ENCODE measurements at regions not wholly inside any gene's neighbourhood (a gene's known extent, or its start where the extent isn't known, plus 50 kb on each side); places are given as distances from the start of the nearest gene placed in this dataset.
A peak's percentile ranks its signal among the peaks of the same experiment; 100 is the strongest.

- peak in 1 of 2 donors; percentile 51 for DNase-seq
Observed at GRCh38 chr3:31232055-31233025, 300.4 kb upstream of the STT3B start.

- DNase-seq = peak in 1 of 2 donors; percentile 30
Observed at GRCh38 chr3:31234145-31234544, 298.6 kb upstream of the STT3B start.

- DNase-seq = no peak
Observed at GRCh38 chr3:31235062-31235700, 297.5 kb upstream of the STT3B start.

- DNase-seq = no peak
Observed at GRCh38 chr3:31237887-31238286, 294.8 kb upstream of the STT3B start.

GRCh38 chr3:31240013-31240412 is 292.7 kb upstream of the STT3B start:
- DNase-seq = no peak

GRCh38 chr3:31240466-31240865 is 292.3 kb upstream of the STT3B start:
- DNase-seq = no peak

- DNase-seq = no peak
Observed at GRCh38 chr3:31240874-31241273, 291.9 kb upstream of the STT3B start.

GRCh38 chr3:31241533-31241932 is 291.2 kb upstream of the STT3B start:
- DNase-seq = no peak

- no peak for DNase-seq
Observed at GRCh38 chr3:31242026-31242960, 290.4 kb upstream of the STT3B start.

GRCh38 chr3:31244929-31245817 is 287.6 kb upstream of the STT3B start:
- DNase-seq = no peak

GRCh38 chr3:31246293-31247062 is 286.2 kb upstream of the STT3B start:
- DNase-seq = no peak

- no peak for DNase-seq
Observed at GRCh38 chr3:31247063-31247447, 285.7 kb upstream of the STT3B start.

GRCh38 chr3:31247850-31248562 is 284.7 kb upstream of the STT3B start:
- DNase-seq = no peak

- DNase-seq = no peak
Observed at GRCh38 chr3:31248563-31248992, 284.1 kb upstream of the STT3B start.

- no peak for DNase-seq
Observed at GRCh38 chr3:31249545-31249944, 283.2 kb upstream of the STT3B start.

- DNase-seq = no peak
Observed at GRCh38 chr3:31250116-31250777, 282.5 kb upstream of the STT3B start.

- no peak for DNase-seq
Observed at GRCh38 chr3:31251083-31251482, 281.6 kb upstream of the STT3B start.

GRCh38 chr3:31252216-31253185 is 280.2 kb upstream of the STT3B start:
- DNase-seq = no peak

- DNase-seq = peak in 1 of 2 donors; percentile 25
Observed at GRCh38 chr3:31253782-31254181, 278.9 kb upstream of the STT3B start.

Data from CD4-positive, alpha-beta T cell treated with Interleukin-4 for 1 hour (primary cell).